ENCODE measurements at regions not wholly inside any gene's neighbourhood (a gene's known extent, or its start where the extent isn't known, plus 50 kb on each side); places are given as distances from the start of the nearest gene placed in this dataset.
A peak's percentile ranks its signal among the peaks of the same experiment; 100 is the strongest.

GRCh38 chr18:10085416-10085815 is 171.6 kb downstream of the VAPA start:
- 20% methylated on average over 2 of the region's 4 CpGs for WGBS (ENCODE audit: insufficient coverage, low lambda C conversion rate)
- H3K4me3 ChIP-seq (ENCODE audit: low read length) = no peak overlapping the region
- peaks cover 4% of the 10 kb centered on the region for H3K9me3 ChIP-seq (ENCODE audit: control insufficient read depth, low read depth, low read length)
- no peaks in the 10 kb centered on the region for H3K36me3 ChIP-seq (ENCODE audit: control insufficient read depth, insufficient read depth, low read length)
- no peaks in the 10 kb centered on the region for H3K27me3 ChIP-seq (ENCODE audit: control insufficient read depth, insufficient read depth, low read length)
- no peak for DNase-seq
- peak overlapping the region; percentile 30 for H3K27ac ChIP-seq (ENCODE audit: low read length)
- H3K4me1 ChIP-seq (ENCODE audit: control insufficient read depth, insufficient read depth, low read length) = peaks cover 16% of the 10 kb centered on the region

GRCh38 chr18:10085876-10086275 is 172.1 kb downstream of the VAPA start:
- WGBS (ENCODE audit: insufficient coverage, low lambda C conversion rate) = no CpG with 5 or more reads among the region's 3 CpGs
- DNase-seq = peak; percentile 55 to 86
- H3K27ac ChIP-seq (ENCODE audit: low read length) = no peak overlapping the region

GRCh38 chr18:10086458-10087210 is 172.8 kb downstream of the VAPA start:
- H3K27me3 ChIP-seq (ENCODE audit: control insufficient read depth, insufficient read depth, low read length) = no peaks in the 10 kb centered on the region
- DNase-seq = no peak
- peaks cover 13% of the 10 kb centered on the region for H3K4me1 ChIP-seq (ENCODE audit: control insufficient read depth, insufficient read depth, low read length)
- no CpG with 5 or more reads among the region's 13 CpGs for WGBS (ENCODE audit: insufficient coverage, low lambda C conversion rate)
- no peak overlapping the region for H3K4me3 ChIP-seq (ENCODE audit: low read length)
- peaks cover 4% of the 10 kb centered on the region for H3K9me3 ChIP-seq (ENCODE audit: control insufficient read depth, low read depth, low read length)
- H3K27ac ChIP-seq (ENCODE audit: low read length) = no peak overlapping the region
- no peaks in the 10 kb centered on the region for H3K36me3 ChIP-seq (ENCODE audit: control insufficient read depth, insufficient read depth, low read length)

More at GRCh38 chr18:10085876-10086275, 172.1 kb downstream of the VAPA start:
- Histone ChIP-seq H3K4me1 (ENCODE audit: control insufficient read depth, insufficient read depth, low read length) (peaks cover 16% of the 10 kb centered on the region), H3K27me3 (ENCODE audit: control insufficient read depth, insufficient read depth, low read length) (no peaks in the 10 kb centered on the region), H3K4me3 (ENCODE audit: low read length) (no peak overlapping the region), H3K36me3 (ENCODE audit: control insufficient read depth, insufficient read depth, low read length) (no peaks in the 10 kb centered on the region), H3K9me3 (ENCODE audit: control insufficient read depth, low read depth, low read length) (peaks cover 4% of the 10 kb centered on the region)

- H3K4me3 ChIP-seq (ENCODE audit: low read length) = no peak overlapping the region
- H3K4me1 ChIP-seq (ENCODE audit: control insufficient read depth, insufficient read depth, low read length) = peaks cover 11% of the 10 kb centered on the region
- 100% methylated on average over 1 of the region's 3 CpGs for WGBS (ENCODE audit: insufficient coverage, low lambda C conversion rate)
- H3K9me3 ChIP-seq (ENCODE audit: control insufficient read depth, low read depth, low read length) = no peaks in the 10 kb centered on the region
- H3K27ac ChIP-seq (ENCODE audit: low read length) = no peak overlapping the region
- H3K27me3 ChIP-seq (ENCODE audit: control insufficient read depth, insufficient read depth, low read length) = no peaks in the 10 kb centered on the region
- DNase-seq = no peak
- no peaks in the 10 kb centered on the region for H3K36me3 ChIP-seq (ENCODE audit: control insufficient read depth, insufficient read depth, low read length)
Measured at GRCh38 chr18:10088734-10089133, 174.9 kb downstream of the VAPA start.

GRCh38 chr18:10089881-10090280 is 176.1 kb downstream of the VAPA start:
- Histone ChIP-seq H3K4me3 (ENCODE audit: low read length) (no peak overlapping the region), H3K27ac (ENCODE audit: low read length) (no peak overlapping the region), H3K9me3 (ENCODE audit: control insufficient read depth, low read depth, low read length) (no peaks in the 10 kb centered on the region), H3K4me1 (ENCODE audit: control insufficient read depth, insufficient read depth, low read length) (peaks cover 10% of the 10 kb centered on the region), H3K36me3 (ENCODE audit: control insufficient read depth, insufficient read depth, low read length) (no peaks in the 10 kb centered on the region), H3K27me3 (ENCODE audit: control insufficient read depth, insufficient read depth, low read length) (no peaks in the 10 kb centered on the region)
- no peak for DNase-seq
- WGBS (ENCODE audit: insufficient coverage, low lambda C conversion rate) = no CpG with 5 or more reads among the region's 4 CpGs

- DNase-seq = no peak
- H3K27me3 ChIP-seq (ENCODE audit: control insufficient read depth, insufficient read depth, low read length) = no peaks in the 10 kb centered on the region
- H3K9me3 ChIP-seq (ENCODE audit: control insufficient read depth, low read depth, low read length) = no peaks in the 10 kb centered on the region
- H3K4me1 ChIP-seq (ENCODE audit: control insufficient read depth, insufficient read depth, low read length) = peaks cover 3% of the 10 kb centered on the region
- H3K36me3 ChIP-seq (ENCODE audit: control insufficient read depth, insufficient read depth, low read length) = no peaks in the 10 kb centered on the region
- 43% methylated on average over 1 of the region's 4 CpGs for WGBS (ENCODE audit: insufficient coverage, low lambda C conversion rate)
- H3K27ac ChIP-seq (ENCODE audit: low read length) = no peak overlapping the region
- H3K4me3 ChIP-seq (ENCODE audit: low read length) = no peak overlapping the region
Measured at GRCh38 chr18:10090668-10091067, 176.9 kb downstream of the VAPA start.

- Histone ChIP-seq H3K4me1 (ENCODE audit: control insufficient read depth, insufficient read depth, low read length) (no peaks in the 10 kb centered on the region), H3K27me3 (ENCODE audit: control insufficient read depth, insufficient read depth, low read length) (no peaks in the 10 kb centered on the region), H3K36me3 (ENCODE audit: control insufficient read depth, insufficient read depth, low read length) (no peaks in the 10 kb centered on the region), H3K4me3 (ENCODE audit: low read length) (no peak overlapping the region), H3K9me3 (ENCODE audit: control insufficient read depth, low read depth, low read length) (no peaks in the 10 kb centered on the region), H3K27ac (ENCODE audit: low read length) (no peak overlapping the region)
- WGBS (ENCODE audit: insufficient coverage, low lambda C conversion rate) = no CpG with 5 or more reads among the region's 10 CpGs
- DNase-seq = no peak
Measured at GRCh38 chr18:10093445-10093844, 179.6 kb downstream of the VAPA start.

- Histone ChIP-seq H3K27ac (ENCODE audit: low read length) (no peak overlapping the region), H3K27me3 (ENCODE audit: control insufficient read depth, insufficient read depth, low read length) (no peaks in the 10 kb centered on the region), H3K36me3 (ENCODE audit: control insufficient read depth, insufficient read depth, low read length) (no peaks in the 10 kb centered on the region), H3K4me3 (ENCODE audit: low read length) (no peak overlapping the region), H3K4me1 (ENCODE audit: control insufficient read depth, insufficient read depth, low read length) (no peaks in the 10 kb centered on the region), H3K9me3 (ENCODE audit: control insufficient read depth, low read depth, low read length) (no peaks in the 10 kb centered on the region)
- DNase-seq = no peak
- WGBS (ENCODE audit: insufficient coverage, low lambda C conversion rate) = 40% methylated on average over 1 of the region's 1 CpG
Measured at GRCh38 chr18:10094154-10094553, 180.3 kb downstream of the VAPA start.

GRCh38 chr18:10094655-10095054 is 180.8 kb downstream of the VAPA start:
- no peak for DNase-seq
- Histone ChIP-seq H3K4me3 (ENCODE audit: low read length) (no peak overlapping the region), H3K27me3 (ENCODE audit: control insufficient read depth, insufficient read depth, low read length) (no peaks in the 10 kb centered on the region), H3K9me3 (ENCODE audit: control insufficient read depth, low read depth, low read length) (no peaks in the 10 kb centered on the region), H3K36me3 (ENCODE audit: control insufficient read depth, insufficient read depth, low read length) (no peaks in the 10 kb centered on the region), H3K27ac (ENCODE audit: low read length) (no peak overlapping the region), H3K4me1 (ENCODE audit: control insufficient read depth, insufficient read depth, low read length) (no peaks in the 10 kb centered on the region)
- no CpG with 5 or more reads among the region's 1 CpG for WGBS (ENCODE audit: insufficient coverage, low lambda C conversion rate)

- H3K27ac ChIP-seq (ENCODE audit: low read length) = no peak overlapping the region
- no peaks in the 10 kb centered on the region for H3K36me3 ChIP-seq (ENCODE audit: control insufficient read depth, insufficient read depth, low read length)
- DNase-seq = no peak
- H3K27me3 ChIP-seq (ENCODE audit: control insufficient read depth, insufficient read depth, low read length) = no peaks in the 10 kb centered on the region
- H3K4me1 ChIP-seq (ENCODE audit: control insufficient read depth, insufficient read depth, low read length) = no peaks in the 10 kb centered on the region
- H3K4me3 ChIP-seq (ENCODE audit: low read length) = no peak overlapping the region
- no peaks in the 10 kb centered on the region for H3K9me3 ChIP-seq (ENCODE audit: control insufficient read depth, low read depth, low read length)
- no CpG with 5 or more reads among the region's 3 CpGs for WGBS (ENCODE audit: insufficient coverage, low lambda C conversion rate)
Measured at GRCh38 chr18:10095356-10095755, 181.5 kb downstream of the VAPA start.

GRCh38 chr18:10099539-10100140 is 185.8 kb downstream of the VAPA start:
- no peaks in the 10 kb centered on the region for H3K36me3 ChIP-seq (ENCODE audit: control insufficient read depth, insufficient read depth, low read length)
- H3K4me3 ChIP-seq (ENCODE audit: low read length) = no peak overlapping the region
- peak in 1 of 2 donors; percentile 16 for DNase-seq
- no peak overlapping the region for H3K27ac ChIP-seq (ENCODE audit: low read length)
- no peaks in the 10 kb centered on the region for H3K4me1 ChIP-seq (ENCODE audit: control insufficient read depth, insufficient read depth, low read length)
- no CpG with 5 or more reads among the region's 7 CpGs for WGBS (ENCODE audit: insufficient coverage, low lambda C conversion rate)
- no peaks in the 10 kb centered on the region for H3K9me3 ChIP-seq (ENCODE audit: control insufficient read depth, low read depth, low read length)
- H3K27me3 ChIP-seq (ENCODE audit: control insufficient read depth, insufficient read depth, low read length) = no peaks in the 10 kb centered on the region

All from large intestine (tissue), 3 donors.